Caco-2 (cell line): ENCODE measurements at regions not wholly inside any gene's neighbourhood (a gene's known extent, or its start where the extent isn't known, plus 50 kb on each side); places are given as distances from the start of the nearest gene placed in this dataset.

Experiments
- BruUV-seq: library from RNA; stranded (reverse); fragments of 400-500 nt; replicated peaks from 2 replicates; lab custom pipeline; 2021; lab: Mats Ljungman, UMichigan
- CTCF ChIA-PET: fragments of 300-600 bp; sonication (Branson Sonifier 250); formaldehyde crosslinking; loops from one replicate; lab custom pipeline; 2022; ENCODE audit warnings: antibody characterized with exemption; lab: Charles Lee
- POLR2A ChIA-PET: fragments of 300-600 bp; sonication (Branson Sonifier 250); formaldehyde crosslinking; loops from one replicate; lab custom pipeline; 2022; ENCODE audit warnings: antibody characterized with exemption; lab: Charles Lee
- DNase-seq, 2 experiments: peaks; one replicate each; pipeline versions ENCODE4 v3.0.0 to v3.0.0-alpha.2; 2020 to 2022
- H3K27me3 ChIP-seq: replicated peaks from 2 replicates; pipeline ENCODE4 v1.6.0; 2011; ENCODE audit warnings: low read length; ENCODE audit not compliant: control insufficient read depth, insufficient read depth
- H3K36me3 ChIP-seq: 2 replicates; pipeline ENCODE4 v1.5.1; 2011; ENCODE audit warnings: low read length; ENCODE audit not compliant: control insufficient read depth, insufficient read depth
- H3K4me1 ChIP-seq: fragments of 250-450 bp; sonication (Bioruptor Pico); 2 replicates; pipeline ENCODE4 v1.5.1; 2020; ENCODE audit warnings: mild to moderate bottlenecking
- H3K4me3 ChIP-seq: 2 replicates; pipeline ENCODE4 v1.5.1; 2011; ENCODE audit warnings: low read depth, mild to moderate bottlenecking, control low read depth, low read length
- H3K9me3 ChIP-seq: fragments of 250-450 bp; sonication (Bioruptor Pico); 2 replicates; pipeline ENCODE4 v1.5.1; 2020; ENCODE audit warnings: mild to moderate bottlenecking, moderate library complexity
- H3K27ac Mint-ChIP-seq: one replicate; pipeline ENCODE4 v1.8.0; 2022; ENCODE audit warnings: mixed read lengths; ENCODE audit not compliant: unreplicated experiment
- H3K27me3 Mint-ChIP-seq: one replicate; pipeline ENCODE4 v1.8.0; 2022; ENCODE audit warnings: mixed read lengths; ENCODE audit not compliant: insufficient read depth, unreplicated experiment
- H3K36me3 Mint-ChIP-seq: one replicate; pipeline ENCODE4 v1.8.0; 2022; ENCODE audit warnings: mild to moderate bottlenecking, mixed read lengths; ENCODE audit not compliant: insufficient read depth, unreplicated experiment
- H3K4me1 Mint-ChIP-seq: one replicate; pipeline ENCODE4 v1.8.0; 2022; ENCODE audit warnings: low read depth, mixed read lengths; ENCODE audit not compliant: unreplicated experiment
- H3K4me3 Mint-ChIP-seq: one replicate; pipeline ENCODE4 v1.8.0; 2022; ENCODE audit warnings: mild to moderate bottlenecking, moderate library complexity, mixed read lengths; ENCODE audit not compliant: unreplicated experiment
- H3K9me3 Mint-ChIP-seq: one replicate; pipeline ENCODE4 v1.8.0; 2022; ENCODE audit warnings: mixed read lengths; ENCODE audit not compliant: unreplicated experiment
- intact Hi-C: fragments of 100-400 bp; cut with micrococcal nuclease; formaldehyde crosslinking; loops from one replicate; pipeline ENCODE4 v1.10.0; 2022; ENCODE audit not compliant: unreplicated experiment
- TF ChIP-seq, protein P1 (sequence below), 2 experiments: fragments of 200-600 bp in 1 of 2; IDR thresholded peaks; 1 replicate in 1 of 2; 2 replicates in 1 of 2; pipeline versions ENCODE4 v1.5.1 to v1.8.0; 2011 to 2022; ENCODE audit warnings: antibody characterized with exemption in 1 of 2, control low read depth in 1 of 2, inconsistent platforms in 1 of 2, low read depth in 1 of 2, low read length in 1 of 2, mild to moderate bottlenecking in 1 of 2, moderate library complexity in 1 of 2; ENCODE audit not compliant: insufficient read depth in 1 of 2, severe bottlenecking in 1 of 2, unreplicated experiment in 1 of 2

DNA sequence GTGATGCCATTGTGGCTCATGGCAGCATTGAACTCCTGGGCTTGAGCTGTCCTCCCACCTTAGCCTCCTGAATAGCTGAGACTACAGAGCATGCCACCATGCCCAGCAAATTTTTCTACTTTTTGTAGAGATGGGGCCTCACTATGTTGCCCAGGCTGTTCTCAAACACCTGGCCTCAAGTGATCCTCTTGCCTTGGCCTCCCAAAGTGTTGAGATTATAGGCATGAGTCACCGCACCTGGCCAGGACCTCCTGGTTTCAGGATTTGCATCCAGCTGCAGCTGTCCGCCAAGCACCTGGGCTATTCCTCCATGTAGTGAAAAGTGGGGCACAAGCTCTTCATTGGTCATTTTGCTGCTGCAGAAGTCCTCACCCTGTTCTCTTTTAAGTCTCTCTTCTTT lies 58.9 kb downstream of the ZNF22 start:
- Histone ChIP-seq H3K4me3 (no peak overlapping the region), H3K9me3 (no peaks in the 10 kb centered on the region; the same call in 1 of the 2 replicates), H3K36me3 (no peaks in the 10 kb centered on the region), H3K27me3 (no peaks in the 10 kb centered on the region), H3K4me1 (no peaks in the 10 kb centered on the region)
- H3K4me3 Mint-ChIP-seq, result no peak overlapping the region
- H3K27me3 Mint-ChIP-seq, result peaks cover 15% of the 10 kb centered on the region
- intact Hi-C loops, result no loop called here
- no peaks in the 10 kb centered on the region for H3K9me3 Mint-ChIP-seq
- TF ChIP-seq, protein P1, sequence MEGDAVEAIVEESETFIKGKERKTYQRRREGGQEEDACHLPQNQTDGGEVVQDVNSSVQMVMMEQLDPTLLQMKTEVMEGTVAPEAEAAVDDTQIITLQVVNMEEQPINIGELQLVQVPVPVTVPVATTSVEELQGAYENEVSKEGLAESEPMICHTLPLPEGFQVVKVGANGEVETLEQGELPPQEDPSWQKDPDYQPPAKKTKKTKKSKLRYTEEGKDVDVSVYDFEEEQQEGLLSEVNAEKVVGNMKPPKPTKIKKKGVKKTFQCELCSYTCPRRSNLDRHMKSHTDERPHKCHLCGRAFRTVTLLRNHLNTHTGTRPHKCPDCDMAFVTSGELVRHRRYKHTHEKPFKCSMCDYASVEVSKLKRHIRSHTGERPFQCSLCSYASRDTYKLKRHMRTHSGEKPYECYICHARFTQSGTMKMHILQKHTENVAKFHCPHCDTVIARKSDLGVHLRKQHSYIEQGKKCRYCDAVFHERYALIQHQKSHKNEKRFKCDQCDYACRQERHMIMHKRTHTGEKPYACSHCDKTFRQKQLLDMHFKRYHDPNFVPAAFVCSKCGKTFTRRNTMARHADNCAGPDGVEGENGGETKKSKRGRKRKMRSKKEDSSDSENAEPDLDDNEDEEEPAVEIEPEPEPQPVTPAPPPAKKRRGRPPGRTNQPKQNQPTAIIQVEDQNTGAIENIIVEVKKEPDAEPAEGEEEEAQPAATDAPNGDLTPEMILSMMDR (IDR thresholded peaks at IDR 0.05; ENCODE audit: insufficient read depth in 1 of 2, low read depth in 1 of 2, low read length in 1 of 2, severe bottlenecking in 1 of 2, unreplicated experiment in 1 of 2), result no peak
- CTCF ChIA-PET, result no interaction called here
- H3K36me3 Mint-ChIP-seq, result no peaks in the 10 kb centered on the region
- BruUV-seq, result no TSS peak
- POLR2A ChIA-PET, result no interaction called here
- H3K4me1 Mint-ChIP-seq, result no peaks in the 10 kb centered on the region
- H3K27ac Mint-ChIP-seq, result no peak overlapping the region
- no peak for DNase-seq

DNA sequence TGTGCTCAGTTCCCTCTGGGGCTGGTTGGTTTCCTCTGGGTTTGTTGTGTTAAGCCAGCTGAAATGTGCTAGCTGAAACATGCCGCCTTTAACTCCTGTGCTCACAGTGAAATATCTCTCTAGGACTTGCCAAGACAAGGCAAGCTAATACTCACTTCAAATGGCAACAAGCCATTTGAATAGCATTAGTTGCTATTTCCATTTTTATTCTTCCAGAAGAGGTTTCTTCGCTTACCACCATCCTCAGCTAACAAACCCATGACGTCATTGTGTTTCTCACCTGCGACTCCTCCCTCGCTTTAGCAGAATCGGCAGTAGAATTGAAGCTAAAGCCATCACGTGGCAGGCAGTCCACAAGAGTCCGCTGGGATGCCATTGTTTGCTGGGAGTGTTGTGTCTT lies 61.3 kb downstream of the ZNF22 start:
- Histone ChIP-seq H3K4me1 (no peaks in the 10 kb centered on the region), H3K4me3 (no peak overlapping the region), H3K27me3 (no peaks in the 10 kb centered on the region), H3K9me3 (no peaks in the 10 kb centered on the region; the same call in 1 of the 2 replicates), H3K36me3 (no peaks in the 10 kb centered on the region)
- H3K4me3 Mint-ChIP-seq, result no peak overlapping the region
- BruUV-seq, result no TSS peak
- intact Hi-C loops, result no loop called here
- ChIA-PET CTCF (no interaction called here), POLR2A (interaction anchor here (0.6 kb wide), 1 partner anchor 98 kb away, joined by 3 read pairs; no protein-coding TSS in a partner anchor)
- H3K36me3 Mint-ChIP-seq, result no peaks in the 10 kb centered on the region
- no peak overlapping the region for H3K27ac Mint-ChIP-seq
- peaks cover 12% of the 10 kb centered on the region for H3K27me3 Mint-ChIP-seq
- DNase-seq, result no peak
- no peaks in the 10 kb centered on the region for H3K4me1 Mint-ChIP-seq
- H3K9me3 Mint-ChIP-seq, result no peaks in the 10 kb centered on the region
- TF ChIP-seq, protein P1 (IDR thresholded peaks at IDR 0.05; ENCODE audit: insufficient read depth in 1 of 2, low read depth in 1 of 2, low read length in 1 of 2, severe bottlenecking in 1 of 2, unreplicated experiment in 1 of 2), result no peak

DNA sequence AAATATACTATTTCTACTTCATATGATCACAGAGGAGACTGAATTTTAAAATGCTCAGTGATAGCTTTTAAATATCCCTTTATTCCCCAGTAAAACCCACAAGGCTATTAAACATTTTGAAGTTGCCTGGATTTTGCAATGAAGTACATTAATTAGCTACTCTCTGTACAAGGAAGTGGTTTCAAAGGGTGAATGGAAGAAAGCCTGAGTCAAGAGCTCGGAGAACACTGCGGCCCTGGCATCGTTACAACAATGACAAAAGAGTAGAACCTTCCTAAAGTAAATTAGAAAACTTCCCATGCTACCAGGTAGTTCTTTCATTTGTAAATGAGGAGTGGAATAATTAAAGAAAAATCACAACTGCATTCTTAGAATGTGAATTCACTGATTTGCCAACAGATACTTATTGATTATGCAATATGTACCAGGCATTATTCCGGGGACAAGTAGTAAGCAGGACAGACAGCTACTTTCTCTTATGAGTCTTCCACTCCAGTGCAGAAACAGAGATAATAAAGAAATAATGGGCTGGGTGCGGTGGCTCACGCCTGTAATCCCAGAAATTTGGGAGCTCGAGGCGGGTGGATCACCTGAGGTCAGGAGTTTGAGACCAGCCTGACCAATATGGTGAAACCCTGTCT lies 63.0 kb downstream of the ZNF22 start:
- Mint-ChIP-seq H3K4me3 (no peak overlapping the region), H3K4me1 (no peaks in the 10 kb centered on the region), H3K36me3 (no peaks in the 10 kb centered on the region), H3K27ac (no peak overlapping the region), H3K9me3 (no peaks in the 10 kb centered on the region), H3K27me3 (peaks cover 7% of the 10 kb centered on the region)
- no peak for DNase-seq
- POLR2A ChIA-PET, result no interaction called here
- no peaks in the 10 kb centered on the region for H3K27me3 ChIP-seq
- no peak overlapping the region for H3K4me3 ChIP-seq
- H3K9me3 ChIP-seq, result no peaks in the 10 kb centered on the region
- no peaks in the 10 kb centered on the region for H3K4me1 ChIP-seq
- H3K36me3 ChIP-seq, result no peaks in the 10 kb centered on the region
- intact Hi-C loops, result no loop called here
- no TSS peak for BruUV-seq
- CTCF ChIA-PET, result no interaction called here
- TF ChIP-seq, protein P1 (IDR thresholded peaks at IDR 0.05; ENCODE audit: insufficient read depth in 1 of 2, low read depth in 1 of 2, low read length in 1 of 2, severe bottlenecking in 1 of 2, unreplicated experiment in 1 of 2), result no peak
